DND-41 (cell line): ENCODE measurements at regions not wholly inside any gene's neighbourhood (a gene's known extent, or its start where the extent isn't known, plus 50 kb on each side); places are given as distances from the start of the nearest gene placed in this dataset.

ENCODE experiments used
- ATAC-seq: fragments of 200-7000 bp; cut with Tn5 transposase; 3 replicates; pipeline ENCODE4 v1.9.1; 2021; ENCODE audit warnings: low read depth; ENCODE audit not compliant: insufficient read depth
- DNase-seq: peaks from one replicate; pipeline ENCODE4 v3.0.0-alpha.2; 2020
- H2AFZ ChIP-seq: 2 replicates; pipeline ENCODE4 v1.6.0; 2012; ENCODE audit warnings: low read depth, low read length
- H3K27ac ChIP-seq: 2 replicates; pipeline ENCODE4 v1.5.1; 2012; ENCODE audit warnings: low read length, inconsistent platforms
- H3K27me3 ChIP-seq: fragments of 200-600 bp; sonication (generic); 2 replicates; pipeline ENCODE4 v1.6.0; 2012; ENCODE audit warnings: low read length, mild to moderate bottlenecking, inconsistent platforms; ENCODE audit not compliant: insufficient read depth, poor library complexity
- H3K36me3 ChIP-seq: 2 replicates; pipeline ENCODE4 v1.5.1; 2012; ENCODE audit warnings: low read length, inconsistent platforms; ENCODE audit not compliant: insufficient read depth
- H3K4me1 ChIP-seq: 2 replicates; pipeline ENCODE4 v1.5.1; 2012; ENCODE audit warnings: mild to moderate bottlenecking, low read length; ENCODE audit not compliant: insufficient read depth
- H3K4me2 ChIP-seq: 2 replicates; pipeline ENCODE4 v1.6.0; 2012; ENCODE audit warnings: mild to moderate bottlenecking, moderate library complexity, low read length, inconsistent platforms; ENCODE audit not compliant: insufficient read depth
- H3K4me3 ChIP-seq, 2 experiments: fragments of 200-600 bp in 1 of 2; shearing (Covaris generic) in 1 of 2; 2 replicates each; pipeline ENCODE4 v1.5.1; 2012 to 2016; ENCODE audit warnings: inconsistent platforms in 2 of 2, low read length in 2 of 2, mild to moderate bottlenecking in 2 of 2, low read depth in 1 of 2, moderate library complexity in 1 of 2
- H3K79me2 ChIP-seq: 2 replicates; pipeline ENCODE4 v1.6.0; 2012; ENCODE audit warnings: low read length, inconsistent platforms; ENCODE audit not compliant: insufficient read depth
- H3K9ac ChIP-seq: 2 replicates; pipeline ENCODE4 v1.6.0; 2012; ENCODE audit warnings: low read depth, mild to moderate bottlenecking, inconsistent platforms, low read length, moderate library complexity
- H3K9me3 ChIP-seq: 2 replicates; pipeline ENCODE4 v1.5.1; 2012; ENCODE audit warnings: low read length, moderate library complexity, mild to moderate bottlenecking, inconsistent platforms; ENCODE audit not compliant: insufficient read depth, severe bottlenecking
- H4K20me1 ChIP-seq: 2 replicates; pipeline ENCODE4 v1.6.0; 2012; ENCODE audit warnings: low read length; ENCODE audit not compliant: insufficient read depth
- EZH2 ChIP-seq: IDR thresholded peaks from 3 replicates; pipeline ENCODE4 v1.6.1; 2012; ENCODE audit warnings: borderline replicate concordance, low read depth, mild to moderate bottlenecking, moderate library complexity, low read length, inconsistent platforms; ENCODE audit not compliant: severe bottlenecking
- TF ChIP-seq, protein P1 (sequence below): IDR thresholded peaks from 2 replicates; pipeline ENCODE4 v1.5.1; 2012; ENCODE audit warnings: borderline replicate concordance, low read length, moderate library complexity, mild to moderate bottlenecking; ENCODE audit not compliant: poor library complexity, severe bottlenecking; ENCODE audit errors: extremely low read depth

DNA sequence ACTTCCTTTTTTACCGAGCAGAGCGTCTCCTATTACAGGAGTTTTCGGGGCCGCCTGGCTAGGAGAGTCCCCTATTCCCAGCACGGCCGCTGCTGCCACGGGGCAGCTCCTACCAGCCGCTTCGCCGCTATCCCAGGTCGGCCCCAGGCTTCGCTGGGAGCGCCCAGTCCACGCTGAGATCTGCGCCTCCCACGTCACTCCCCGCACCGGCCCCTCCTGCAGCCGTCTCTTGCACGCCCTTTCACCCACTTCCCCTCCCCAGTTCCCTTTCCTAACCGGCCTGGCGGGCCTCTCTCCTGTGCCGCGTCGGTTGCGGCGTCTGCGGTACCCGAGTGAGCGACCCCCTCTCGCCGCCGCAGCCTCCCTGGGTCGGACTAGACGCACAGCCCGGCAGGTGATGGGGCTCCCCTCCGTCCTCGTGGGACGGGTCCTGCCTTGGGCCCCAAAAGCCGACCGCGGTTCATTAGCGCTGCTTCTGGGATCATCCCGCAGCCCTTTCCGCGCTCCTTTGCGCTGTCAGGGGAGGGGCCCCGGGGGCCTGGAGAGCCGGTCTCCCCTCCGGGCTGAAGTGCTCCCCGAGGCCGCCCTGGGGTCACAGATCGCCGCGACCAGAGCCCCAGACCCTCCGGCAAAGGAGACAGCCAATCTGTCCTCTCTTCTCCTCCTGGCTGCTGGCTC is 1318.4 kb downstream of the TMEM121 start:
- H3K9ac ChIP-seq: peak overlapping the region; percentile 71
- TF ChIP-seq, protein P1, sequence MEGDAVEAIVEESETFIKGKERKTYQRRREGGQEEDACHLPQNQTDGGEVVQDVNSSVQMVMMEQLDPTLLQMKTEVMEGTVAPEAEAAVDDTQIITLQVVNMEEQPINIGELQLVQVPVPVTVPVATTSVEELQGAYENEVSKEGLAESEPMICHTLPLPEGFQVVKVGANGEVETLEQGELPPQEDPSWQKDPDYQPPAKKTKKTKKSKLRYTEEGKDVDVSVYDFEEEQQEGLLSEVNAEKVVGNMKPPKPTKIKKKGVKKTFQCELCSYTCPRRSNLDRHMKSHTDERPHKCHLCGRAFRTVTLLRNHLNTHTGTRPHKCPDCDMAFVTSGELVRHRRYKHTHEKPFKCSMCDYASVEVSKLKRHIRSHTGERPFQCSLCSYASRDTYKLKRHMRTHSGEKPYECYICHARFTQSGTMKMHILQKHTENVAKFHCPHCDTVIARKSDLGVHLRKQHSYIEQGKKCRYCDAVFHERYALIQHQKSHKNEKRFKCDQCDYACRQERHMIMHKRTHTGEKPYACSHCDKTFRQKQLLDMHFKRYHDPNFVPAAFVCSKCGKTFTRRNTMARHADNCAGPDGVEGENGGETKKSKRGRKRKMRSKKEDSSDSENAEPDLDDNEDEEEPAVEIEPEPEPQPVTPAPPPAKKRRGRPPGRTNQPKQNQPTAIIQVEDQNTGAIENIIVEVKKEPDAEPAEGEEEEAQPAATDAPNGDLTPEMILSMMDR: no peak
- no peak for TF ChIP-seq EZH2
- H3K4me2 ChIP-seq: peak overlapping the region; percentile 68
- peak overlapping the region; percentile 42 to 59; a peak in 3 of 4 replicates for H3K4me3 ChIP-seq
- H3K4me1 ChIP-seq: peaks cover 53% of the 10 kb centered on the region
- no peaks in the 10 kb centered on the region for H3K79me2 ChIP-seq
- H3K36me3 ChIP-seq: no peaks in the 10 kb centered on the region
- peak overlapping the region; percentile 90 for H3K27ac ChIP-seq
- H4K20me1 ChIP-seq: no peaks in the 10 kb centered on the region
- ATAC-seq (peak; percentile 75), DNase-seq (peak; percentile 83)
- peak overlapping the region; percentile 69 for H2AFZ ChIP-seq
- H3K27me3 ChIP-seq: no peaks in the 10 kb centered on the region
- H3K9me3 ChIP-seq: no peaks in the 10 kb centered on the region

DNA sequence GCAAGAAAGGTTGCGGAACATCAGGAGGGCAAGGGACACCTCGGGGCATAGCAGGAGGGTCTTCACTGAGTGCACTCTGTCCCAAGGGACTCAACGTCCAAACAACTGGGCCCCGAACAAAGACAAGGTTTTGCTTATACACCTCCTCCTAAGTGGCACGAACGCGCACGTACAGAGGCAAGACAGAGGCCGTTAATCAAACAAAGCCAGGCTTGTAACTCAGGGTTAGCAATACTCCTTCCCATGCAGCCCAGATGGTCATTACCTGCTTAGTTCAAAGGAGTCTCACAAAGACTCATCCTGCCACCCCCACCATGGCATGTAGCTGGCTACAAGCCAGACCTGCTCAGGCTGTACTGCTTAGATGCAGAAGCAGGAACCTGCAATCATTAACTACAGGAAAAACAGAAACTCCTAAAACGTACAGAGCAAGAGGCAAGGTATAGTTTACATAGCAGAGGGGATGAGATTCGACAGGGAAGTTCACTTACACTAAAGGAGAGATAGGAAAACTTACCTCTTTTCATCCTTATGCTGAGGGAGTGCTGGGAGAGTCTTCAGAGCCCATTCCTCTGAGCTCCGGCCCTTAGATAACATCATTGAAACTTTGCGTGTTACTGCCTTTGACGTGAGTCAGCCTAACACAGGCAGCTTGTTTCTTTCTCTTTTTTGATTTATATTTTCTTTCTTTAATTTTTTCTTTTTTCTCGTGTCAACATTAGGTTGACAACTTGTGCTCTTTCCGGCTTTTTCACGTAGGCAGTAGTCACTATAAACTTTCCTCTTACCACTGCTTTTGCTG is 1319.1 kb downstream of the TMEM121 start:
- Histone ChIP-seq H3K36me3 (no peaks in the 10 kb centered on the region), H3K27ac (peak overlapping the region; percentile 90), H3K4me2 (peak overlapping the region; percentile 68), H3K79me2 (no peaks in the 10 kb centered on the region), H3K9ac (peak overlapping the region; percentile 71), H2AFZ (peak overlapping the region; percentile 69), H4K20me1 (no peaks in the 10 kb centered on the region), H3K4me1 (peaks cover 49% of the 10 kb centered on the region), H3K4me3 (peak overlapping the region; percentile 42 to 59; a peak in 3 of 4 replicates), H3K9me3 (no peaks in the 10 kb centered on the region), H3K27me3 (no peaks in the 10 kb centered on the region)
- ATAC-seq (peak; percentile 36), DNase-seq (peak; percentile 77)
- no peak for TF ChIP-seq EZH2
- TF ChIP-seq, protein P1: no peak

DNA sequence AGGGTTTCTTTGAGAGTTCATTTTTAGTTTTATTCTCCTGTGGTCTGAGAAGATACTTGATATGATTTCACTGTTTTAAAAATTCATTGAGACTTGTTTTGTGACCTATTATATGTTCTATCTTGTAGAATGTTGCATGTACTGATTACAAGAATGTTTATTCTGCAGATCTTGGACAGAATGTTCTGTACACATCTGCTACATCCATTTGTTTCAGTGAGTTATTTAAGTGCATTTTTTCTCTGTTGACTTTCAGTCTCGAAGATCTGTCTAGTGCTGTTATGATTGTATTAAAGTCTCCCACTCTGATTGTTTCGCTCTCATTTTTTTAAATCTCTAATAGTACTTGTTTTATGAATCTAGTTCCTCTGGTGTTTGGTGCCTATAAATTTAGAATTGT is 1319.8 kb downstream of the TMEM121 start:
- H3K27ac ChIP-seq: no peak overlapping the region
- DNase-seq (no peak), ATAC-seq (no peak)
- H3K4me2 ChIP-seq: peak overlapping the region; percentile 68; the same call in 1 of the 2 replicates
- no peaks in the 10 kb centered on the region for H3K79me2 ChIP-seq
- no peak overlapping the region for H2AFZ ChIP-seq
- H3K9ac ChIP-seq: peak overlapping the region; percentile 4; the same call in 1 of the 2 replicates
- TF ChIP-seq, protein P1: no peak
- no peak for TF ChIP-seq EZH2
- no peaks in the 10 kb centered on the region for H3K27me3 ChIP-seq
- H3K4me3 ChIP-seq: no peak overlapping the region
- H4K20me1 ChIP-seq: no peaks in the 10 kb centered on the region
- H3K36me3 ChIP-seq: no peaks in the 10 kb centered on the region
- no peaks in the 10 kb centered on the region for H3K9me3 ChIP-seq
- peaks cover 43% of the 10 kb centered on the region for H3K4me1 ChIP-seq
